Neural cell (in vitro differentiated cells): ENCODE measurements at regions not wholly inside any gene's neighbourhood (a gene's known extent, or its start where the extent isn't known, plus 50 kb on each side); places are given as distances from the start of the nearest gene placed in this dataset.

Experiments
- CTCF ChIP-seq: fragments of 450-650 bp; IDR thresholded peaks from 2 replicates; pipeline ENCODE4 v1.5.1; 2014; ENCODE audit warnings: antibody characterized with exemption, mild to moderate bottlenecking, moderate library complexity; ENCODE audit not compliant: poor library complexity, severe bottlenecking
- EP300 ChIP-seq: fragments of 450-650 bp; conservative IDR thresholded peaks from 2 replicates; pipeline ENCODE4 v1.6.1; 2014; ENCODE audit warnings: antibody characterized with exemption, mild to moderate bottlenecking, moderate library complexity; ENCODE audit not compliant: poor library complexity, severe bottlenecking
- EZH2 ChIP-seq: fragments of 200-600, 300-800 bp; shearing (Covaris generic), sonication (generic); IDR thresholded peaks from 2 replicates; pipeline ENCODE4 v1.6.1; 2014; ENCODE audit warnings: antibody characterized with exemption, low read length, borderline replicate concordance, mild to moderate bottlenecking; ENCODE audit not compliant: insufficient read depth, poor library complexity, severe bottlenecking
- MXI1 ChIP-seq: fragments of 450-650 bp; conservative IDR thresholded peaks from 2 replicates; pipeline ENCODE4 v1.6.1; 2014; ENCODE audit warnings: antibody characterized with exemption, mild to moderate bottlenecking; ENCODE audit not compliant: poor library complexity, severe bottlenecking
- POLR2AphosphoS5 ChIP-seq: IDR thresholded peaks from 2 replicates; pipeline ENCODE4 v1.6.1; 2012
- RAD21 ChIP-seq: fragments of 450-650 bp; conservative IDR thresholded peaks from 2 replicates; pipeline ENCODE4 v1.6.1; 2014; ENCODE audit warnings: antibody characterized with exemption, mild to moderate bottlenecking, moderate library complexity
- REST ChIP-seq: IDR thresholded peaks from 2 replicates; pipeline ENCODE4 v1.6.1; 2012; ENCODE audit warnings: borderline replicate concordance
- TAF1 ChIP-seq: IDR thresholded peaks from 2 replicates; pipeline ENCODE4 v1.6.1; 2012; ENCODE audit warnings: low read depth

- TF ChIP-seq CTCF (no peak), POLR2AphosphoS5 (no peak), EZH2 (no peak), EP300 (no peak), MXI1 (no peak), TAF1 (no peak), RAD21 (no peak), REST (no peak)
These were observed 59.7 kb upstream of the TAMM41 start for GRCh38 chr3:11906407-11906806.
